Peyer's patch (tissue), 4 donors: ENCODE measurements at regions not wholly inside any gene's neighbourhood (a gene's known extent, or its start where the extent isn't known, plus 50 kb on each side); places are given as distances from the start of the nearest gene placed in this dataset.

Source experiments
- DNase-seq, 3 donors: peaks; one replicate each; pipeline ENCODE4 v3.0.0-alpha.2; 2017 to 2019
- H3K27ac ChIP-seq, 4 donors: fragments of 200-600 bp; sonication (generic); one replicate each; pipeline ENCODE4 v1.5.1; 2016 to 2019
- H3K27me3 ChIP-seq, 2 donors: fragments of 200-600 bp; sonication (generic); one replicate each; pipeline ENCODE4 v1.5.1; 2019
- H3K36me3 ChIP-seq, 3 donors: fragments of 200-600 bp; sonication (generic); one replicate each; pipeline ENCODE4 v1.5.1; 2016 to 2019
- H3K4me1 ChIP-seq, 4 donors: fragments of 200-600 bp; sonication (generic); one replicate each; pipeline ENCODE4 v1.5.1; 2016 to 2019
- H3K4me3 ChIP-seq, 4 donors: fragments of 200-600 bp; sonication (generic); 1 replicate in 3 of 4; 2 replicates in 1 of 4; pipeline ENCODE4 v1.5.1; 2016 to 2019; ENCODE audit warnings: mild to moderate bottlenecking in 1 of 4
- H3K9me3 ChIP-seq, 4 donors: fragments of 200-600 bp; sonication (generic); one replicate each; pipeline ENCODE4 v1.5.1; 2016 to 2019; ENCODE audit warnings: mild to moderate bottlenecking in 1 of 4
- CTCF ChIP-seq, 6 experiments: fragments of 450-650 bp in 4 of 6; fragments of 200-600 bp in 2 of 6; sonication (generic) in 1 of 6; IDR thresholded peaks; one replicate each; pipeline ENCODE4 v1.5.1; 2017 to 2019; ENCODE audit warnings: antibody characterized with exemption in 6 of 6, mild to moderate bottlenecking in 3 of 6, moderate library complexity in 1 of 6
- POLR2A ChIP-seq, 2 donors: fragments of 450-650 bp; IDR thresholded peaks; one replicate each; pipeline ENCODE4 v1.5.1; 2017; ENCODE audit warnings: antibody characterized with exemption in 2 of 2, mild to moderate bottlenecking in 2 of 2, moderate library complexity in 2 of 2

GRCh38 chr6:1013656-1014430 is 298.1 kb upstream of the FOXQ1 start:
- no peak overlapping the region for H3K4me3 ChIP-seq
- no peaks in the 10 kb centered on the region for H3K36me3 ChIP-seq
- no peaks in the 10 kb centered on the region for H3K9me3 ChIP-seq
- DNase-seq: no peak
- no peaks in the 10 kb centered on the region for H3K4me1 ChIP-seq
- H3K27ac ChIP-seq: no peak overlapping the region
- TF ChIP-seq POLR2A (IDR thresholded peaks at IDR 0.05) (no peak), CTCF (IDR thresholded peaks at IDR 0.05) (no peak)
- no peaks in the 10 kb centered on the region for H3K27me3 ChIP-seq

DNA sequence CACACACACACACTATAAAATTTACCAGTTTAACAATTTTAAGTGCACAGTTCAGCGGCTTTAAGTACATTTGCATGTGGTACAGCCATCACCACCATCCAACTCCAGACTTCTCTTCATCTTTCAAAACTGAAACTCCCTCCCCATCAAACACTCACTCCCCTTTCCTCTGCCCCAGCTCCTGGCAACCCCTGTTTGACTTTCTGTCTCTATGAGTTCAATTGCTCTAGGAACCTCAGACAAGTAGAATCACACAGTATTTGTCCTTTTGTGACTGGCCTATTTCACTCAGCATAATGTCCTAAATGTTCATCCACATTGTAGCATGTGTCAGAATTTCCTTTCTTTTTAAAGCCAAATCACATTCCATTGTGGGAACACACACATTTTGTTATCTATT is 302.8 kb upstream of the FOXQ1 start:
- H3K27me3 ChIP-seq: no peaks in the 10 kb centered on the region
- H3K36me3 ChIP-seq: no peaks in the 10 kb centered on the region
- no peak for TF ChIP-seq CTCF (IDR thresholded peaks at IDR 0.05)
- TF ChIP-seq POLR2A (IDR thresholded peaks at IDR 0.05): no peak
- H3K4me3 ChIP-seq: no peak overlapping the region
- H3K4me1 ChIP-seq: no peaks in the 10 kb centered on the region
- no peaks in the 10 kb centered on the region for H3K9me3 ChIP-seq
- no peak overlapping the region for H3K27ac ChIP-seq
- DNase-seq: no peak

DNA sequence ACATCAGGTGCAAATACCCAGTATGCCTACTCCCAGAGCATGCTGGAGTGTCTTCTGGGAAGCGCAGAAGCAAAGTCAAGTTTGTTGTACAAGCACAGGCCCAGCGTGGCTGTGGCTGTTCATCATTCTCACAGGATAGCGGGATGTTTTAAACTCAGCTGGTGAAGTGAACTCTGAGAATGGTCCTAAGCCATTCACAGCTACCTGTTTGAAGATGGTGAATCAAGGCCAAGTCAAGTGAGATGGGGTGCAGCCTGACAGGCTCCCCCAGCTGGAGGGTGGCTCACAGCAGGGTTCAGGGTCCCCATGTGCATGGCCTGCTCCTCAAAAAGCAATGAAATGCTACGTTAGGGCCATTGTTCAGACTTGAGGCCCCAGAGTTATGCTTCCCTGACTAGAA is 304.7 kb upstream of the FOXQ1 start:
- Histone ChIP-seq H3K4me3 (no peak overlapping the region), H3K36me3 (no peaks in the 10 kb centered on the region), H3K9me3 (no peaks in the 10 kb centered on the region), H3K27me3 (no peaks in the 10 kb centered on the region), H3K27ac (no peak overlapping the region), H3K4me1 (no peaks in the 10 kb centered on the region)
- TF ChIP-seq CTCF (IDR thresholded peaks at IDR 0.05) (no peak), POLR2A (IDR thresholded peaks at IDR 0.05) (no peak)
- DNase-seq: no peak

GRCh38 chr6:1004885-1005630 is 306.8 kb upstream of the FOXQ1 start:
- H3K27ac ChIP-seq: no peak overlapping the region
- no peaks in the 10 kb centered on the region for H3K27me3 ChIP-seq
- H3K4me1 ChIP-seq: no peaks in the 10 kb centered on the region
- TF ChIP-seq CTCF (IDR thresholded peaks at IDR 0.05): no peak
- no peak for TF ChIP-seq POLR2A (IDR thresholded peaks at IDR 0.05)
- H3K4me3 ChIP-seq: no peak overlapping the region
- H3K9me3 ChIP-seq: no peaks in the 10 kb centered on the region
- no peak for DNase-seq
- H3K36me3 ChIP-seq: no peaks in the 10 kb centered on the region

GRCh38 chr6:1003394-1004160 is 308.3 kb upstream of the FOXQ1 start:
- no peak for DNase-seq
- no peaks in the 10 kb centered on the region for H3K4me1 ChIP-seq
- no peaks in the 10 kb centered on the region for H3K36me3 ChIP-seq
- no peaks in the 10 kb centered on the region for H3K27me3 ChIP-seq
- H3K27ac ChIP-seq: no peak overlapping the region
- TF ChIP-seq POLR2A (IDR thresholded peaks at IDR 0.05): no peak
- no peak for TF ChIP-seq CTCF (IDR thresholded peaks at IDR 0.05)
- no peaks in the 10 kb centered on the region for H3K9me3 ChIP-seq
- no peak overlapping the region for H3K4me3 ChIP-seq
